ENCODE measurements at regions not wholly inside any gene's neighbourhood (a gene's known extent, or its start where the extent isn't known, plus 50 kb on each side); places are given as distances from the start of the nearest gene placed in this dataset.
"Not testable (repeated sequence)": the region's sequence is repeated elsewhere in the genome, so short reads cannot be mapped to it uniquely, and the experiment has no call there.

GRCh38 chr6:4209196-4209595, 73.8 kb upstream of the ECI2 start:
- H3K9me3 ChIP-seq (ENCODE audit: control insufficient read depth in 1 of 2, low read length in 2 of 2) = peaks cover 7 to 9% of the 10 kb centered on the region in 2 donors
- no peak overlapping the region for H3K27ac ChIP-seq (ENCODE audit: low read depth, low read length)
- no peaks in the 10 kb centered on the region for H3K36me3 ChIP-seq (ENCODE audit: control insufficient read depth in 1 of 2, insufficient read depth in 2 of 2, low read length in 2 of 2)
- no peak overlapping the region for H3K9ac ChIP-seq (ENCODE audit: low read depth in 1 of 2, low read length in 2 of 2)
- no peaks in the 10 kb centered on the region for H3K27me3 ChIP-seq (ENCODE audit: control insufficient read depth in 1 of 2, insufficient read depth in 2 of 2, low read length in 2 of 2)
- no peak overlapping the region for H3K4me3 ChIP-seq (ENCODE audit: low read depth in 1 of 2, low read length in 2 of 2)
- no peaks in the 10 kb centered on the region for H3K4me1 ChIP-seq (ENCODE audit: control insufficient read depth in 1 of 2, insufficient read depth in 2 of 2, low read length in 2 of 2)

GRCh38 chr6:4208158-4208557, 72.8 kb upstream of the ECI2 start:
- Histone ChIP-seq H3K27ac (ENCODE audit: low read depth, low read length) (no peak overlapping the region), H3K9ac (ENCODE audit: low read depth in 1 of 2, low read length in 2 of 2) (no peak overlapping the region)

GRCh38 chr6:4203642-4204417, 68.5 kb upstream of the ECI2 start:
- not testable (repeated sequence) for H3K4me3 ChIP-seq (ENCODE audit: low read depth in 1 of 2, low read length in 2 of 2); H3K27ac ChIP-seq (ENCODE audit: low read depth, low read length); H3K4me1 ChIP-seq (ENCODE audit: control insufficient read depth in 1 of 2, insufficient read depth in 2 of 2, low read length in 2 of 2); H3K36me3 ChIP-seq (ENCODE audit: control insufficient read depth in 1 of 2, insufficient read depth in 2 of 2, low read length in 2 of 2); H3K27me3 ChIP-seq (ENCODE audit: control insufficient read depth in 1 of 2, insufficient read depth in 2 of 2, low read length in 2 of 2); H3K9me3 ChIP-seq (ENCODE audit: control insufficient read depth in 1 of 2, low read length in 2 of 2); H3K9ac ChIP-seq (ENCODE audit: low read depth in 1 of 2, low read length in 2 of 2)

More at GRCh38 chr6:4208158-4208557, 72.8 kb upstream of the ECI2 start:
- Histone ChIP-seq H3K4me1 (ENCODE audit: control insufficient read depth in 1 of 2, insufficient read depth in 2 of 2, low read length in 2 of 2) (no peaks in the 10 kb centered on the region), H3K36me3 (ENCODE audit: control insufficient read depth in 1 of 2, insufficient read depth in 2 of 2, low read length in 2 of 2) (no peaks in the 10 kb centered on the region), H3K27me3 (ENCODE audit: control insufficient read depth in 1 of 2, insufficient read depth in 2 of 2, low read length in 2 of 2) (no peaks in the 10 kb centered on the region), H3K4me3 (ENCODE audit: low read depth in 1 of 2, low read length in 2 of 2) (no peak overlapping the region), H3K9me3 (ENCODE audit: control insufficient read depth in 1 of 2, low read length in 2 of 2) (peaks cover 0 to 3% of the 10 kb centered on the region in 2 donors)

GRCh38 chr6:4192627-4193026, 57.3 kb upstream of the ECI2 start:
- Histone ChIP-seq H3K9me3 (ENCODE audit: control insufficient read depth in 1 of 2, low read length in 2 of 2) (no peaks in the 10 kb centered on the region), H3K9ac (ENCODE audit: low read depth in 1 of 2, low read length in 2 of 2) (no peak overlapping the region), H3K4me1 (ENCODE audit: control insufficient read depth in 1 of 2, insufficient read depth in 2 of 2, low read length in 2 of 2) (no peaks in the 10 kb centered on the region), H3K27me3 (ENCODE audit: control insufficient read depth in 1 of 2, insufficient read depth in 2 of 2, low read length in 2 of 2) (no peaks in the 10 kb centered on the region), H3K27ac (ENCODE audit: low read depth, low read length) (no peak overlapping the region), H3K4me3 (ENCODE audit: low read depth in 1 of 2, low read length in 2 of 2) (no peak overlapping the region), H3K36me3 (ENCODE audit: control insufficient read depth in 1 of 2, insufficient read depth in 2 of 2, low read length in 2 of 2) (no peaks in the 10 kb centered on the region)

GRCh38 chr6:4192173-4192572, 56.8 kb upstream of the ECI2 start:
- H3K9ac ChIP-seq (ENCODE audit: low read depth in 1 of 2, low read length in 2 of 2) = no peak overlapping the region
- H3K36me3 ChIP-seq (ENCODE audit: control insufficient read depth in 1 of 2, insufficient read depth in 2 of 2, low read length in 2 of 2) = no peaks in the 10 kb centered on the region
- no peak overlapping the region for H3K4me3 ChIP-seq (ENCODE audit: low read depth in 1 of 2, low read length in 2 of 2)
- no peaks in the 10 kb centered on the region for H3K9me3 ChIP-seq (ENCODE audit: control insufficient read depth in 1 of 2, low read length in 2 of 2)
- no peaks in the 10 kb centered on the region for H3K27me3 ChIP-seq (ENCODE audit: control insufficient read depth in 1 of 2, insufficient read depth in 2 of 2, low read length in 2 of 2)
- no peak overlapping the region for H3K27ac ChIP-seq (ENCODE audit: low read depth, low read length)
- no peaks in the 10 kb centered on the region for H3K4me1 ChIP-seq (ENCODE audit: control insufficient read depth in 1 of 2, insufficient read depth in 2 of 2, low read length in 2 of 2)

- no peak overlapping the region for H3K9ac ChIP-seq (ENCODE audit: low read depth in 1 of 2, low read length in 2 of 2)
- no peak overlapping the region for H3K27ac ChIP-seq (ENCODE audit: low read depth, low read length)
- no peaks in the 10 kb centered on the region for H3K36me3 ChIP-seq (ENCODE audit: control insufficient read depth in 1 of 2, insufficient read depth in 2 of 2, low read length in 2 of 2)
- no peak overlapping the region for H3K4me3 ChIP-seq (ENCODE audit: low read depth in 1 of 2, low read length in 2 of 2)
- H3K27me3 ChIP-seq (ENCODE audit: control insufficient read depth in 1 of 2, insufficient read depth in 2 of 2, low read length in 2 of 2) = no peaks in the 10 kb centered on the region
- no peaks in the 10 kb centered on the region for H3K9me3 ChIP-seq (ENCODE audit: control insufficient read depth in 1 of 2, low read length in 2 of 2)
- H3K4me1 ChIP-seq (ENCODE audit: control insufficient read depth in 1 of 2, insufficient read depth in 2 of 2, low read length in 2 of 2) = no peaks in the 10 kb centered on the region
Measured at GRCh38 chr6:4191271-4191721, 55.9 kb upstream of the ECI2 start.

- Histone ChIP-seq H3K36me3 (ENCODE audit: control insufficient read depth in 1 of 2, insufficient read depth in 2 of 2, low read length in 2 of 2) (no peaks in the 10 kb centered on the region), H3K4me3 (ENCODE audit: low read depth in 1 of 2, low read length in 2 of 2) (no peak overlapping the region), H3K27ac (ENCODE audit: low read depth, low read length) (no peak overlapping the region), H3K9me3 (ENCODE audit: control insufficient read depth in 1 of 2, low read length in 2 of 2) (peaks cover 0 to 3% of the 10 kb centered on the region in 2 donors), H3K27me3 (ENCODE audit: control insufficient read depth in 1 of 2, insufficient read depth in 2 of 2, low read length in 2 of 2) (no peaks in the 10 kb centered on the region), H3K9ac (ENCODE audit: low read depth in 1 of 2, low read length in 2 of 2) (no peak overlapping the region), H3K4me1 (ENCODE audit: control insufficient read depth in 1 of 2, insufficient read depth in 2 of 2, low read length in 2 of 2) (no peaks in the 10 kb centered on the region)
Measured at GRCh38 chr6:4189249-4189648, 53.9 kb upstream of the ECI2 start.

GRCh38 chr6:4188801-4189200, 53.4 kb upstream of the ECI2 start:
- Histone ChIP-seq H3K9me3 (ENCODE audit: control insufficient read depth in 1 of 2, low read length in 2 of 2) (peaks cover 0 to 3% of the 10 kb centered on the region in 2 donors), H3K4me3 (ENCODE audit: low read depth in 1 of 2, low read length in 2 of 2) (no peak overlapping the region), H3K9ac (ENCODE audit: low read depth in 1 of 2, low read length in 2 of 2) (no peak overlapping the region), H3K27me3 (ENCODE audit: control insufficient read depth in 1 of 2, insufficient read depth in 2 of 2, low read length in 2 of 2) (no peaks in the 10 kb centered on the region), H3K27ac (ENCODE audit: low read depth, low read length) (no peak overlapping the region), H3K36me3 (ENCODE audit: control insufficient read depth in 1 of 2, insufficient read depth in 2 of 2, low read length in 2 of 2) (no peaks in the 10 kb centered on the region), H3K4me1 (ENCODE audit: control insufficient read depth in 1 of 2, insufficient read depth in 2 of 2, low read length in 2 of 2) (no peaks in the 10 kb centered on the region)

- Histone ChIP-seq H3K9me3 (ENCODE audit: control insufficient read depth in 1 of 2, low read length in 2 of 2) (peaks cover 0 to 3% of the 10 kb centered on the region in 2 donors), H3K4me1 (ENCODE audit: control insufficient read depth in 1 of 2, insufficient read depth in 2 of 2, low read length in 2 of 2) (no peaks in the 10 kb centered on the region), H3K36me3 (ENCODE audit: control insufficient read depth in 1 of 2, insufficient read depth in 2 of 2, low read length in 2 of 2) (no peaks in the 10 kb centered on the region), H3K9ac (ENCODE audit: low read depth in 1 of 2, low read length in 2 of 2) (no peak overlapping the region), H3K4me3 (ENCODE audit: low read depth in 1 of 2, low read length in 2 of 2) (no peak overlapping the region), H3K27ac (ENCODE audit: low read depth, low read length) (no peak overlapping the region), H3K27me3 (ENCODE audit: control insufficient read depth in 1 of 2, insufficient read depth in 2 of 2, low read length in 2 of 2) (no peaks in the 10 kb centered on the region)
Measured at GRCh38 chr6:4187480-4187879, 52.1 kb upstream of the ECI2 start.

- H3K9ac ChIP-seq (ENCODE audit: low read depth in 1 of 2, low read length in 2 of 2) = no peak overlapping the region
- peaks cover 0 to 3% of the 10 kb centered on the region in 2 donors for H3K9me3 ChIP-seq (ENCODE audit: control insufficient read depth in 1 of 2, low read length in 2 of 2)
- H3K36me3 ChIP-seq (ENCODE audit: control insufficient read depth in 1 of 2, insufficient read depth in 2 of 2, low read length in 2 of 2) = no peaks in the 10 kb centered on the region
- H3K27me3 ChIP-seq (ENCODE audit: control insufficient read depth in 1 of 2, insufficient read depth in 2 of 2, low read length in 2 of 2) = no peaks in the 10 kb centered on the region
- no peak overlapping the region for H3K27ac ChIP-seq (ENCODE audit: low read depth, low read length)
- no peak overlapping the region for H3K4me3 ChIP-seq (ENCODE audit: low read depth in 1 of 2, low read length in 2 of 2)
- no peaks in the 10 kb centered on the region for H3K4me1 ChIP-seq (ENCODE audit: control insufficient read depth in 1 of 2, insufficient read depth in 2 of 2, low read length in 2 of 2)
Measured at GRCh38 chr6:4186385-4186784, 51.0 kb upstream of the ECI2 start.

All from duodenal mucosa (tissue), 2 donors.